GM23338 (cell line): ENCODE measurements at regions not wholly inside any gene's neighbourhood (a gene's known extent, or its start where the extent isn't known, plus 50 kb on each side); places are given as distances from the start of the nearest gene placed in this dataset.

ENCODE experiments used
- ATAC-seq: fragments of 200-7000 bp; cut with Tn5 transposase; 3 replicates; pipeline ENCODE4 v1.9.1; 2020
- DNase-seq: peaks from one replicate; pipeline ENCODE4 v3.0.0-alpha.2; 2015; ENCODE audit warnings: low spot score
- H2AFZ ChIP-seq: fragments of 200-600 bp; sonication (generic); 2 replicates; pipeline ENCODE4 v1.8.0; 2016; ENCODE audit warnings: antibody characterized with exemption, mild to moderate bottlenecking, moderate library complexity
- H3F3A ChIP-seq: fragments of 200-600 bp; sonication (generic); replicated peaks from 2 replicates; pipeline ENCODE4 v1.8.0; 2017; ENCODE audit warnings: antibody characterized with exemption, mixed run types, low read depth
- H3K27ac ChIP-seq: fragments of 200-600 bp; sonication (generic); 2 replicates; pipeline ENCODE4 v1.6.1; 2016; ENCODE audit warnings: low read depth
- H3K27me3 ChIP-seq: fragments of 200-600 bp; sonication (generic); 2 replicates; pipeline ENCODE4 v1.8.0; 2016; ENCODE audit warnings: mild to moderate bottlenecking, mixed run types, moderate library complexity; ENCODE audit not compliant: insufficient read depth
- H3K36me3 ChIP-seq: fragments of 200-600 bp; sonication (generic); 2 replicates; pipeline ENCODE4 v1.8.0; 2016; ENCODE audit warnings: mild to moderate bottlenecking; ENCODE audit not compliant: insufficient read depth
- H3K4me1 ChIP-seq: fragments of 200-600 bp; sonication (generic); 2 replicates; pipeline ENCODE4 v1.8.0; 2016; ENCODE audit warnings: mild to moderate bottlenecking, moderate library complexity; ENCODE audit not compliant: insufficient read depth
- H3K4me2 ChIP-seq: fragments of 200-600 bp; sonication (generic); 2 replicates; pipeline ENCODE4 v1.7.1; 2017; ENCODE audit warnings: mixed run types
- H3K4me3 ChIP-seq: fragments of 200-600 bp; sonication (generic); 2 replicates; pipeline ENCODE4 v1.6.1; 2016; ENCODE audit warnings: mixed run types
- H3K79me2 ChIP-seq: fragments of 200-600 bp; sonication (generic); replicated peaks from 2 replicates; pipeline ENCODE4 v1.8.0; 2017; ENCODE audit warnings: mild to moderate bottlenecking; ENCODE audit not compliant: insufficient read depth
- H3K9me2 ChIP-seq: fragments of 200-600 bp; sonication (generic); 2 replicates; pipeline ENCODE4 v1.8.0; 2017; ENCODE audit not compliant: insufficient read depth
- H4K20me1 ChIP-seq: fragments of 200-600 bp; sonication (generic); replicated peaks from 2 replicates; pipeline ENCODE4 v1.8.0; 2017; ENCODE audit warnings: mild to moderate bottlenecking; ENCODE audit not compliant: insufficient read depth
- H3K27ac Mint-ChIP-seq: 2 replicates; pipeline ENCODE4 v1.8.0; 2020; ENCODE audit warnings: inconsistent platforms, mild to moderate bottlenecking, moderate library complexity, mixed read lengths
- H3K27me3 Mint-ChIP-seq: 3 replicates; pipeline ENCODE4 v1.8.0; 2022; ENCODE audit warnings: low read depth, mild to moderate bottlenecking, moderate library complexity, mixed read lengths, inconsistent platforms; ENCODE audit not compliant: insufficient read depth, poor library complexity
- H3K36me3 Mint-ChIP-seq: 3 replicates; pipeline ENCODE4 v1.8.0; 2021; ENCODE audit warnings: low read depth, mild to moderate bottlenecking, inconsistent platforms, moderate library complexity, mixed read lengths
- H3K4me1 Mint-ChIP-seq: 3 replicates; pipeline ENCODE4 v1.8.0; 2020; ENCODE audit warnings: mild to moderate bottlenecking, inconsistent platforms, mixed read lengths
- H3K4me3 Mint-ChIP-seq: 3 replicates; pipeline ENCODE4 v1.8.0; 2021; ENCODE audit warnings: moderate library complexity, mild to moderate bottlenecking, inconsistent platforms, mixed read lengths
- H3K9me3 Mint-ChIP-seq: 3 replicates; pipeline ENCODE4 v1.8.0; 2020; ENCODE audit warnings: moderate library complexity, mild to moderate bottlenecking, inconsistent platforms, mixed read lengths
- CREB1 ChIP-seq: fragments of 250-450 bp; sonication (Bioruptor Pico); IDR thresholded peaks from 2 replicates; pipeline ENCODE4 v1.5.0; 2020; ENCODE audit warnings: low read depth, mild to moderate bottlenecking, moderate library complexity
- CTCF ChIP-seq, 2 experiments: fragments of 200-600 bp in 1 of 2; sonication (generic) in 1 of 2; conservative IDR thresholded peaks; 2 replicates each; pipeline versions ENCODE4 v1.5.1 to v1.6.1; 2016 to 2017; ENCODE audit warnings: antibody characterized with exemption in 2 of 2, low read depth in 2 of 2, mild to moderate bottlenecking in 2 of 2, moderate library complexity in 1 of 2
- EZH2 ChIP-seq: fragments of 200-600 bp; sonication (generic); IDR thresholded peaks from one replicate; pipeline ENCODE4 v1.8.0; 2017; ENCODE audit warnings: antibody characterized with exemption, mild to moderate bottlenecking, low read depth; ENCODE audit not compliant: unreplicated experiment
- EZH2phosphoT487 ChIP-seq: fragments of 200-600 bp; sonication (generic); IDR thresholded peaks from one replicate; pipeline ENCODE4 v1.8.1; 2018; ENCODE audit warnings: antibody characterized with exemption; ENCODE audit not compliant: unreplicated experiment
- JUNB ChIP-seq: IDR thresholded peaks from one replicate; pipeline ENCODE4 v1.6.1; 2016; ENCODE audit warnings: antibody characterized with exemption; ENCODE audit not compliant: unreplicated experiment
- NANOG ChIP-seq: IDR thresholded peaks from 2 replicates; pipeline ENCODE4 v1.6.1; 2016; ENCODE audit warnings: antibody characterized with exemption, borderline replicate concordance
- POLR2AphosphoS5 ChIP-seq: IDR thresholded peaks from 2 replicates; pipeline ENCODE4 v1.6.1; 2016; ENCODE audit warnings: antibody characterized with exemption, low read depth
- STAT1 ChIP-seq: IDR thresholded peaks from one replicate; pipeline ENCODE4 v1.6.1; 2016; ENCODE audit warnings: antibody characterized with exemption; ENCODE audit not compliant: unreplicated experiment
- ZNF331 ChIP-seq: fragments of 250-450 bp; sonication (Bioruptor Pico); IDR thresholded peaks from 2 replicates; pipeline ENCODE4 v1.5.0; 2020; ENCODE audit warnings: low read depth, mild to moderate bottlenecking, moderate library complexity
- ZNF462 ChIP-seq: fragments of 250-450 bp; sonication (Bioruptor Pico); IDR thresholded peaks from 2 replicates; pipeline ENCODE4 v1.5.0; 2020; ENCODE audit warnings: mild to moderate bottlenecking, moderate library complexity

GRCh38 chr21:36207577-36208320, 51.1 kb downstream of the DOP1B start:
- ATAC-seq, result no peak
- H3K9me2 ChIP-seq, result no peaks in the 10 kb centered on the region
- H3K4me1 Mint-ChIP-seq, result peaks cover 12% of the 10 kb centered on the region

More at GRCh38 chr21:36207577-36208320, 51.1 kb downstream of the DOP1B start:
- TF ChIP-seq ZNF462 (CRISPR knock-in tag) (no peak), EZH2phosphoT487 (no peak), POLR2AphosphoS5 (no peak), JUNB (no peak), ZNF331 (CRISPR knock-in tag) (no peak), EZH2 (no peak), CREB1 (CRISPR knock-in tag) (no peak), CTCF (conservative IDR thresholded peaks at IDR 0.05; ENCODE audit: low read depth in 2 of 2) (no peak), NANOG (no peak), STAT1 (no peak)
- no peak overlapping the region for H3K4me2 ChIP-seq
- no peaks in the 10 kb centered on the region for H3K27me3 ChIP-seq
- no peaks in the 10 kb centered on the region for H3K36me3 ChIP-seq
- H3K4me1 ChIP-seq, result no peaks in the 10 kb centered on the region
- no peaks in the 10 kb centered on the region for H3F3A ChIP-seq
- Mint-ChIP-seq H3K27ac (no peak overlapping the region), H3K9me3 (no peaks in the 10 kb centered on the region), H3K27me3 (peaks cover 8% of the 10 kb centered on the region), H3K4me3 (no peak overlapping the region), H3K36me3 (no peaks in the 10 kb centered on the region; the same call in 2 of the 3 replicates)
- H3K79me2 ChIP-seq, result no peaks in the 10 kb centered on the region
- H3K27ac ChIP-seq, result no peak overlapping the region; the same call in 1 of the 2 replicates
- 0 out of 2 replicates have a peak, but pooled peaks cover 4% of the 10 kb centered on the region for H4K20me1 ChIP-seq
- H3K4me3 ChIP-seq, result no peak overlapping the region
- DNase-seq, result no peak
- H2AFZ ChIP-seq, result no peak overlapping the region
